ENCODE measurements at regions not wholly inside any gene's neighbourhood (a gene's known extent, or its start where the extent isn't known, plus 50 kb on each side); places are given as distances from the start of the nearest gene placed in this dataset.

DNA sequence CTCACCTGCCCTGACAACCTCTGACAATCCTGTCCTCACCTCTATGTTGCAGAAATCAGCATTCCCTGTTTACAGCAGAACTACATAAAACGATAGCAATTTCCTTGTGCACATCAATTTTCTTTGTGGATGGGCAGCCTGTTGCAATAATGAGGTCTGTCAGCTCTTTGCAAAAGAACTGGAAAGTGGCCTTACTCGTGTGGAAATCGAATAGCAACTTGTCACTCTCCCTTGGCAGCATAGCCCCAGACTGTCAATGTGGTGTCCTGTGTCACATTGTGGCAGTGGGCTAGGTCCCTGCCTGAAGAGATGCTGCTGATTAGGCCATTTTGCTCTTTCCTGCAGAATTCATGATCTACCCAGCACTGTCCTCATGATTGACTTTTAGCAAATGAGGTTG is 531.9 kb downstream of the CCDC85A start:
- TF ChIP-seq POLR2AphosphoS5 (IDR thresholded peaks at IDR 0.05; ENCODE audit: borderline replicate concordance, low read depth, low read length) (no peak), FOXP2 (optimal IDR thresholded peaks at IDR 0.05; ENCODE audit: control extremely low read depth, extremely low read length, insufficient read depth) (no peak)
